GM21737 (cell line): ENCODE measurements at regions not wholly inside any gene's neighbourhood (a gene's known extent, or its start where the extent isn't known, plus 50 kb on each side); places are given as distances from the start of the nearest gene placed in this dataset.
"Not testable (repeated sequence)": the region's sequence is repeated elsewhere in the genome, so short reads cannot be mapped to it uniquely, and the experiment has no call there.

ENCODE experiments used
- ATAC-seq: cut with Tn5 transposase; IDR thresholded peaks from one replicate; pipeline ENCODE4 v1.9.1; 2021; ENCODE audit warnings: mild to moderate bottlenecking, moderate library complexity; ENCODE audit not compliant: unreplicated experiment

- ATAC-seq: no peak
Observed at GRCh38 chr9:75197561-75197960, 109.2 kb downstream of the OSTF1 start.

GRCh38 chr9:75198436-75198835, 110.1 kb downstream of the OSTF1 start:
- no peak for ATAC-seq

GRCh38 chr9:75200892-75201470, 112.7 kb downstream of the OSTF1 start:
- ATAC-seq: no peak

GRCh38 chr9:75201480-75202209, 113.3 kb downstream of the OSTF1 start:
- no peak for ATAC-seq

- ATAC-seq: not testable (repeated sequence)
Observed at GRCh38 chr9:75207997-75208396, 119.7 kb downstream of the OSTF1 start.

- ATAC-seq: no peak
Observed at GRCh38 chr9:75210215-75210614, 121.9 kb downstream of the OSTF1 start.

- no peak for ATAC-seq
Observed at GRCh38 chr9:75213765-75214164, 125.5 kb downstream of the OSTF1 start.

- ATAC-seq: no peak
Observed at GRCh38 chr9:75226403-75227139, 138.3 kb downstream of the OSTF1 start.

GRCh38 chr9:75228893-75229292, 140.6 kb downstream of the OSTF1 start:
- no peak for ATAC-seq

- no peak for ATAC-seq
Observed at GRCh38 chr9:75229605-75230332, 141.5 kb downstream of the OSTF1 start.

GRCh38 chr9:75230469-75230868, 142.2 kb downstream of the OSTF1 start:
- no peak for ATAC-seq

- ATAC-seq: no peak
Observed at GRCh38 chr9:75231167-75231566, 142.9 kb downstream of the OSTF1 start.

- no peak for ATAC-seq
Observed at GRCh38 chr9:75233011-75233410, 144.7 kb downstream of the OSTF1 start.

GRCh38 chr9:75235632-75236031, 147.3 kb downstream of the OSTF1 start:
- ATAC-seq: no peak

GRCh38 chr9:75238311-75238976, 150.1 kb downstream of the OSTF1 start:
- ATAC-seq: peak; percentile 89

GRCh38 chr9:75239176-75239575, 150.9 kb downstream of the OSTF1 start:
- ATAC-seq: no peak

GRCh38 chr9:75242426-75242825, 154.1 kb downstream of the OSTF1 start:
- ATAC-seq: no peak

- no peak for ATAC-seq
Observed at GRCh38 chr9:75246949-75247348, 158.6 kb downstream of the OSTF1 start.

GRCh38 chr9:75265525-75265972, 177.2 kb downstream of the OSTF1 start:
- ATAC-seq: no peak

- ATAC-seq: no peak
Observed at GRCh38 chr9:75269197-75269596, 180.9 kb downstream of the OSTF1 start.

GRCh38 chr9:75273055-75273454, 184.7 kb downstream of the OSTF1 start:
- not testable (repeated sequence) for ATAC-seq
